ENCODE measurements at regions not wholly inside any gene's neighbourhood (a gene's known extent, or its start where the extent isn't known, plus 50 kb on each side); places are given as distances from the start of the nearest gene placed in this dataset.
"Not testable (repeated sequence)": the region's sequence is repeated elsewhere in the genome, so short reads cannot be mapped to it uniquely, and the experiment has no call there.

DNA sequence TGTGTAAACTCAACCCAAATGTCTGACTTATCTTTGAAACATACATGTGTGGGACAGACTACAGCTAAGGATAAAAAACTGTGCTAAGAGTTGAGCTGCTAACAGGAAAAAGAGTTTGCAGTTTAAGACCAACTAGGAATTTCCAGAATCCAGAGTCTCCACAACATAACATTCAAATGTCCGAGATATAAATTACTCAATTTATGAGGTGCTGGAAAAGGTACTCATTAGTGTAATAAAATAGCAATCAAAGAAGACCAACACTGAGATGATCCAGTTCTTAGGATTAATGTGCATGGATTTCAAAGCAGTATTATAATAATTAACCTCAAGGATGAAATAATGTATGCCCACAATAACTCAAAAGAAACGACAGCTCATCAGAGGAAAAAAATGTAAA lies 426.5 kb upstream of the KCNMB2 start:
- H3K9me3 ChIP-seq (ENCODE audit: control insufficient read depth in 1 of 2, low read length in 2 of 2), result no peaks in the 10 kb centered on the region
- H3K27me3 ChIP-seq (ENCODE audit: low read depth, low read length), result no peaks in the 10 kb centered on the region
- no peaks in the 10 kb centered on the region for H3K36me3 ChIP-seq (ENCODE audit: control insufficient read depth in 1 of 2, insufficient read depth in 2 of 2, low read length in 2 of 2)
- H3K4me1 ChIP-seq (ENCODE audit: control insufficient read depth in 1 of 2, insufficient read depth in 2 of 2, low read length in 2 of 2), result no peaks in the 10 kb centered on the region
- no peak overlapping the region for H3K4me3 ChIP-seq (ENCODE audit: low read depth in 1 of 2, low read length in 2 of 2)
- H3K27ac ChIP-seq (ENCODE audit: low read length), result no peak overlapping the region

DNA sequence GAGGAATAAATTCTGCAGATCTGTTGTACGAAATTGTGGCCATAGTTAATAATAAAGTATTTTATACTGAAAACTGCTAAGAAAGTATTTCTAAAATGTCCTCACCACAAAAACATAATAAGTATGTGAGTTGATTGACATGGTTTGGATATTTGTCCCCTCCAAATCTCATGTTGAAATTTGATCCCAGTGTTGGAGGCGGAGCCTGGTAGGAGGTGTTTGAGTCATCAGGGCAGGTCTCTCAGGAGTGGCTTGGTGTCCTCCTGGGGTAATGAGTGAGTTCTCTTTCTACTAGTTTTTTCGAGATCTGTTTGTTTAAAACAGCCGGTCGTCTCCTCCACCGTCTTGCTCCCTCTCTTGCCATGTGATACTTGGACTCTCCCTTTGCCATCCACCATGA lies 424.1 kb upstream of the KCNMB2 start:
- no peaks in the 10 kb centered on the region for H3K9me3 ChIP-seq (ENCODE audit: control insufficient read depth in 1 of 2, low read length in 2 of 2)
- H3K36me3 ChIP-seq (ENCODE audit: control insufficient read depth in 1 of 2, insufficient read depth in 2 of 2, low read length in 2 of 2), result no peaks in the 10 kb centered on the region
- H3K4me3 ChIP-seq (ENCODE audit: low read depth in 1 of 2, low read length in 2 of 2), result no peak overlapping the region
- H3K27me3 ChIP-seq (ENCODE audit: low read depth, low read length), result no peaks in the 10 kb centered on the region
- no peak overlapping the region for H3K27ac ChIP-seq (ENCODE audit: low read length)
- no peaks in the 10 kb centered on the region for H3K4me1 ChIP-seq (ENCODE audit: control insufficient read depth in 1 of 2, insufficient read depth in 2 of 2, low read length in 2 of 2)

- not testable (repeated sequence) for H3K9me3 ChIP-seq (ENCODE audit: control insufficient read depth in 1 of 2, low read length in 2 of 2); H3K4me3 ChIP-seq (ENCODE audit: low read depth in 1 of 2, low read length in 2 of 2); H3K36me3 ChIP-seq (ENCODE audit: control insufficient read depth in 1 of 2, insufficient read depth in 2 of 2, low read length in 2 of 2); H3K27ac ChIP-seq (ENCODE audit: low read length); H3K27me3 ChIP-seq (ENCODE audit: low read depth, low read length); H3K4me1 ChIP-seq (ENCODE audit: control insufficient read depth in 1 of 2, insufficient read depth in 2 of 2, low read length in 2 of 2)
Measured at GRCh38 chr3:178112552-178112951, 423.7 kb upstream of the KCNMB2 start.

GRCh38 chr3:178117641-178118040 lies 418.6 kb upstream of the KCNMB2 start:
- no peaks in the 10 kb centered on the region for H3K27me3 ChIP-seq (ENCODE audit: low read depth, low read length)
- H3K4me3 ChIP-seq (ENCODE audit: low read depth in 1 of 2, low read length in 2 of 2), result no peak overlapping the region
- H3K4me1 ChIP-seq (ENCODE audit: control insufficient read depth in 1 of 2, insufficient read depth in 2 of 2, low read length in 2 of 2), result no peaks in the 10 kb centered on the region
- H3K27ac ChIP-seq (ENCODE audit: low read length), result no peak overlapping the region
- H3K36me3 ChIP-seq (ENCODE audit: control insufficient read depth in 1 of 2, insufficient read depth in 2 of 2, low read length in 2 of 2), result no peaks in the 10 kb centered on the region
- H3K9me3 ChIP-seq (ENCODE audit: control insufficient read depth in 1 of 2, low read length in 2 of 2), result peaks cover 0 to 8% of the 10 kb centered on the region in 2 donors

DNA sequence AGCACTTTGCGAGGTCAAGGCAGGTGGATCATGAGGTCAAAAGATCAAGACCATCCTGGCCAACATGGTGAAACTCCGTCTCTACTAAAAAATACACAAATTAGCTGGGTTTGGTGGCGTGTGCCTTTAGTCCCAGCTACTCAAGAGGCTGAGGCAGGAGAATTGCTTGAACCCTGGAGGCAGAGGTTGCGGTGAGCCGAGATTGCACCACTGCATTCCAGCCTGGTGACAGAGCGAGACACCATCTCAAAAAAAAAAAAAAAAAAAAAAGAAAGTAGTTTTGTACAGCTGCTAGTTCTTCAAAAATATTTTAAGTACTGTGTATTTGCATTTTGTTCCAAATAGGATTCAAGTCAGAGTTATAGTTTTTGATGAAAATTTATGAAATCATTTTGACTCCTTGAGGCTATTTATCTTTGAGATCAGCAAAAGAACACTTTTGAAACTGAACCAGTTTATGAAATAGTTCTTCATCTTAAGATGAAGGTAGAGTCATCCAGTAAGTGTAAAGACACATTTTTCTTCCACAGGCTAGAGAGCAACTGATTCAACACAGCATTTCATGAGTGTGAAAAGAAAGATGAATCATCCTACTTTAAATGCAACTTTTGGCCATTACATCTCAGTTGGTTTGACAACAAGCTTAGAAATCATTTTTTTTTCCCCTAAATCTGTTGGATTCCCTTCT lies 416.5 kb upstream of the KCNMB2 start:
- not testable (repeated sequence) for H3K36me3 ChIP-seq (ENCODE audit: control insufficient read depth in 1 of 2, insufficient read depth in 2 of 2, low read length in 2 of 2); H3K27me3 ChIP-seq (ENCODE audit: low read depth, low read length); H3K4me1 ChIP-seq (ENCODE audit: control insufficient read depth in 1 of 2, insufficient read depth in 2 of 2, low read length in 2 of 2); H3K4me3 ChIP-seq (ENCODE audit: low read depth in 1 of 2, low read length in 2 of 2); H3K27ac ChIP-seq (ENCODE audit: low read length); H3K9me3 ChIP-seq (ENCODE audit: control insufficient read depth in 1 of 2, low read length in 2 of 2)

DNA sequence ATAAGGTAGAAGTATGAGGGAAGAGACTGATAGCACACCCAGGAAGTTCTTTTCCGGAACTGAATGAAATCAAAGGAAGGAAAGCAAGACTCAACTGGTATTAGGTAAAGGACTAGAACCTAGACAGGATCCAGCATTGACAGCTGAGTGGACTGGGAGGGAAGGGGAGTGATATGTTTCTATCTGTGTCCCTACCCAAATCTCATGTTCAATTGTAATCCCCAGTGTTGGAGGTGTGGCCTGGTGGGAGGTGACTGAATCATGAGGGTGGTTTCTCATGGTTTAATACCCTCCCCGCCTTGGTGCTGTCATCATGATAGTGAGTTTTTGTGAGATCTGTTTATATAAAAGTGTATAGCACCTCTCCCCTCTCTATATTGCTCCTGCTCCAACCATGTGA lies 415.9 kb upstream of the KCNMB2 start:
- no peak overlapping the region for H3K27ac ChIP-seq (ENCODE audit: low read length)
- H3K36me3 ChIP-seq (ENCODE audit: control insufficient read depth in 1 of 2, insufficient read depth in 2 of 2, low read length in 2 of 2), result no peaks in the 10 kb centered on the region
- H3K9me3 ChIP-seq (ENCODE audit: control insufficient read depth in 1 of 2, low read length in 2 of 2), result peaks cover 0 to 8% of the 10 kb centered on the region in 2 donors
- peaks cover 0 to 4% of the 10 kb centered on the region in 2 donors for H3K4me1 ChIP-seq (ENCODE audit: control insufficient read depth in 1 of 2, insufficient read depth in 2 of 2, low read length in 2 of 2)
- H3K4me3 ChIP-seq (ENCODE audit: low read depth in 1 of 2, low read length in 2 of 2), result no peak overlapping the region
- no peaks in the 10 kb centered on the region for H3K27me3 ChIP-seq (ENCODE audit: low read depth, low read length)

GRCh38 chr3:178126686-178127085 lies 409.6 kb upstream of the KCNMB2 start:
- Histone ChIP-seq H3K27ac (ENCODE audit: low read length) (no peak overlapping the region), H3K36me3 (ENCODE audit: control insufficient read depth in 1 of 2, insufficient read depth in 2 of 2, low read length in 2 of 2) (no peaks in the 10 kb centered on the region), H3K4me1 (ENCODE audit: control insufficient read depth in 1 of 2, insufficient read depth in 2 of 2, low read length in 2 of 2) (peaks cover 0 to 4% of the 10 kb centered on the region in 2 donors), H3K9me3 (ENCODE audit: control insufficient read depth in 1 of 2, low read length in 2 of 2) (no peaks in the 10 kb centered on the region), H3K27me3 (ENCODE audit: low read depth, low read length) (no peaks in the 10 kb centered on the region), H3K4me3 (ENCODE audit: low read depth in 1 of 2, low read length in 2 of 2) (no peak overlapping the region)

DNA sequence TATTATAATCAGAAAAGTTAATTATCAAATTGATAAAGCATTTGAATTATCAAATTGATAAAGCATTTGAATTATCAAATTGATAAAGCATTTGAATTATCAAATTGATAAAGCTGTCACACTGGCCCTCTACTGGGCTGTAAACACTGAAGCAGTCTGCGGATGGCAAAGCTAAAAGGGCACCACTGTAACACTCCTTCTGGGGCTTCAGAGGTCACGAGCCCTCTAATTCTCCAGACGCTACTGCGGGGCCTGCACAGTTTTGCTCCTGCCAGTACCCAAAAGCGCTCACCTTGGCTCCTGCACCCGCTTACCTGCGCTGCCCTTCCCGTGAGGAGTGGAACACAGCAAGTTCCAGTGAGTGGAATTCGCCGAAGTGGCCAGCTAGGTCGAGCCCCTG lies 409.0 kb upstream of the KCNMB2 start:
- Histone ChIP-seq H3K4me1 (ENCODE audit: control insufficient read depth in 1 of 2, insufficient read depth in 2 of 2, low read length in 2 of 2) (peaks cover 0 to 4% of the 10 kb centered on the region in 2 donors), H3K9me3 (ENCODE audit: control insufficient read depth in 1 of 2, low read length in 2 of 2) (no peaks in the 10 kb centered on the region), H3K36me3 (ENCODE audit: control insufficient read depth in 1 of 2, insufficient read depth in 2 of 2, low read length in 2 of 2) (no peaks in the 10 kb centered on the region), H3K27me3 (ENCODE audit: low read depth, low read length) (no peaks in the 10 kb centered on the region), H3K4me3 (ENCODE audit: low read depth in 1 of 2, low read length in 2 of 2) (no peak overlapping the region), H3K27ac (ENCODE audit: low read length) (no peak overlapping the region)

- Histone ChIP-seq H3K36me3 (ENCODE audit: control insufficient read depth in 1 of 2, insufficient read depth in 2 of 2, low read length in 2 of 2) (no peaks in the 10 kb centered on the region), H3K4me3 (ENCODE audit: low read depth in 1 of 2, low read length in 2 of 2) (no peak overlapping the region), H3K27me3 (ENCODE audit: low read depth, low read length) (no peaks in the 10 kb centered on the region), H3K4me1 (ENCODE audit: control insufficient read depth in 1 of 2, insufficient read depth in 2 of 2, low read length in 2 of 2) (no peaks in the 10 kb centered on the region), H3K27ac (ENCODE audit: low read length) (no peak overlapping the region), H3K9me3 (ENCODE audit: control insufficient read depth in 1 of 2, low read length in 2 of 2) (no peaks in the 10 kb centered on the region)
Measured at GRCh38 chr3:178129109-178129508, 407.1 kb upstream of the KCNMB2 start.

DNA sequence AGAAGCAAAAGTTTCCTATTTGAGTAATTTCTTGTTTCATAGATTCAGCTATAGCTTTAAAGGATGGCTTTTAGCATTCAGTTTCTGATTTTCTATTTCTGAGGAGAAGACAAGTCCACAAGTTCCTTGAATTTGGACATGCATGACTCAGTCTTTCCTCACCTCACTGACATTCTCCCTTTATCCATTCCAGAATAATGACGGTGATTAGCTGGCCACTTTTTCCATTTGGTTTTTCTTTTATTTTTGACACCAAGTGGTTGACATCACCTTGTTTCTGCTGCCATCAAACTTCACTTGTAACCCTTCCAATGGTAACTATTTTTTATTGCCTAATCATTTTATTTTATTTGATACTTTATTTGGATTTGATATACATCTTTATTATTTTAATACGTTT lies 404.4 kb upstream of the KCNMB2 start:
- H3K36me3 ChIP-seq (ENCODE audit: control insufficient read depth in 1 of 2, insufficient read depth in 2 of 2, low read length in 2 of 2), result no peaks in the 10 kb centered on the region
- no peaks in the 10 kb centered on the region for H3K9me3 ChIP-seq (ENCODE audit: control insufficient read depth in 1 of 2, low read length in 2 of 2)
- no peak overlapping the region for H3K27ac ChIP-seq (ENCODE audit: low read length)
- H3K27me3 ChIP-seq (ENCODE audit: low read depth, low read length), result no peaks in the 10 kb centered on the region
- no peaks in the 10 kb centered on the region for H3K4me1 ChIP-seq (ENCODE audit: control insufficient read depth in 1 of 2, insufficient read depth in 2 of 2, low read length in 2 of 2)
- no peak overlapping the region for H3K4me3 ChIP-seq (ENCODE audit: low read depth in 1 of 2, low read length in 2 of 2)

- Histone ChIP-seq H3K27ac (ENCODE audit: low read length) (no peak overlapping the region), H3K4me1 (ENCODE audit: control insufficient read depth in 1 of 2, insufficient read depth in 2 of 2, low read length in 2 of 2) (no peaks in the 10 kb centered on the region), H3K9me3 (ENCODE audit: control insufficient read depth in 1 of 2, low read length in 2 of 2) (no peaks in the 10 kb centered on the region), H3K4me3 (ENCODE audit: low read depth in 1 of 2, low read length in 2 of 2) (no peak overlapping the region), H3K27me3 (ENCODE audit: low read depth, low read length) (no peaks in the 10 kb centered on the region), H3K36me3 (ENCODE audit: control insufficient read depth in 1 of 2, insufficient read depth in 2 of 2, low read length in 2 of 2) (no peaks in the 10 kb centered on the region)
Measured at GRCh38 chr3:178137206-178137605, 399.0 kb upstream of the KCNMB2 start.

GRCh38 chr3:178137831-178138230 lies 398.4 kb upstream of the KCNMB2 start:
- no peak overlapping the region for H3K27ac ChIP-seq (ENCODE audit: low read length)
- no peak overlapping the region for H3K4me3 ChIP-seq (ENCODE audit: low read depth in 1 of 2, low read length in 2 of 2)
- no peaks in the 10 kb centered on the region for H3K4me1 ChIP-seq (ENCODE audit: control insufficient read depth in 1 of 2, insufficient read depth in 2 of 2, low read length in 2 of 2)

More at GRCh38 chr3:178137831-178138230, 398.4 kb upstream of the KCNMB2 start:
- Histone ChIP-seq H3K27me3 (ENCODE audit: low read depth, low read length) (no peaks in the 10 kb centered on the region), H3K36me3 (ENCODE audit: control insufficient read depth in 1 of 2, insufficient read depth in 2 of 2, low read length in 2 of 2) (no peaks in the 10 kb centered on the region), H3K9me3 (ENCODE audit: control insufficient read depth in 1 of 2, low read length in 2 of 2) (no peaks in the 10 kb centered on the region)

All from muscle layer of duodenum (tissue), 2 donors.